CD14-positive monocyte (primary cell): ENCODE measurements at regions not wholly inside any gene's neighbourhood (a gene's known extent, or its start where the extent isn't known, plus 50 kb on each side); places are given as distances from the start of the nearest gene placed in this dataset.

Experiments
- DNase-seq, 3 donors: peaks; one replicate each; pipeline ENCODE4 v3.0.0-alpha.2; 2011 to 2022
- H2AFZ ChIP-seq: 2 replicates; pipeline ENCODE4 v1.6.0; 2012; ENCODE audit warnings: mild to moderate bottlenecking, low read depth, low read length, inconsistent platforms; ENCODE audit not compliant: insufficient read depth, poor library complexity, severe bottlenecking
- H3K27ac ChIP-seq, 2 donors: 1 replicate in 1 of 2; 2 replicates in 1 of 2; pipeline ENCODE4 v1.5.1; 2012 to 2013; ENCODE audit warnings: low read length in 2 of 2, control low read depth in 1 of 2, inconsistent platforms in 1 of 2, low read depth in 1 of 2, mild to moderate bottlenecking in 1 of 2
- H3K27me3 ChIP-seq, 2 donors: one replicate each; pipeline versions ENCODE4 v1.6.0 to v1.6.1; 2011 to 2013; ENCODE audit warnings: low read length in 2 of 2; ENCODE audit not compliant: control insufficient read depth in 2 of 2, insufficient read depth in 2 of 2
- H3K36me3 ChIP-seq, 2 donors: replicated peaks in 1 of 2; 1 replicate in 1 of 2; 2 replicates in 1 of 2; pipeline versions ENCODE4 v1.5.1 to v1.6.1; 2012 to 2013; ENCODE audit warnings: low read length in 2 of 2, control low read depth in 1 of 2, inconsistent platforms in 1 of 2, mild to moderate bottlenecking in 1 of 2; ENCODE audit not compliant: insufficient read depth in 2 of 2, control insufficient read depth in 1 of 2
- H3K4me1 ChIP-seq, 2 donors: 1 replicate in 1 of 2; 2 replicates in 1 of 2; pipeline versions ENCODE4 v1.5.1 to v1.6.1; 2012 to 2013; ENCODE audit warnings: low read length in 2 of 2, control low read depth in 1 of 2, inconsistent platforms in 1 of 2, mild to moderate bottlenecking in 1 of 2, moderate library complexity in 1 of 2; ENCODE audit not compliant: insufficient read depth in 2 of 2, control insufficient read depth in 1 of 2
- H3K4me2 ChIP-seq: replicated peaks from 2 replicates; pipeline ENCODE3; 2012; ENCODE audit warnings: low read length, moderate library complexity, mild to moderate bottlenecking; ENCODE audit not compliant: poor library complexity, severe bottlenecking; ENCODE audit errors: extremely low read depth
- H3K4me3 ChIP-seq, 3 experiments: fragments of 200-600 bp in 1 of 3; sonication (generic) in 1 of 3; replicated peaks in 1 of 3; 1 replicate in 2 of 3; 2 replicates in 1 of 3; pipeline ENCODE4 v1.5.1; 2011 to 2013; ENCODE audit warnings: low read length in 3 of 3, mild to moderate bottlenecking in 3 of 3, control low read depth in 2 of 3, low read depth in 2 of 3, inconsistent platforms in 1 of 3, moderate library complexity in 1 of 3
- H3K79me2 ChIP-seq: 2 replicates; pipeline ENCODE4 v1.6.0; 2012; ENCODE audit warnings: mild to moderate bottlenecking, control low read depth, inconsistent platforms, low read length, moderate library complexity; ENCODE audit not compliant: insufficient read depth
- H3K9ac ChIP-seq: 2 replicates; pipeline ENCODE4 v1.6.0; 2017; ENCODE audit warnings: low read length, mild to moderate bottlenecking; ENCODE audit not compliant: insufficient read depth, poor library complexity, severe bottlenecking
- H3K9me3 ChIP-seq, 2 donors: replicated peaks in 1 of 2; 1 replicate in 1 of 2; 2 replicates in 1 of 2; pipeline versions ENCODE4 v1.5.1 to v1.6.1; 2012 to 2013; ENCODE audit warnings: low read length in 2 of 2, control low read depth in 1 of 2; ENCODE audit not compliant: control insufficient read depth in 1 of 2, insufficient read depth in 1 of 2
- H4K20me1 ChIP-seq: 2 replicates; pipeline ENCODE4 v1.6.0; 2012; ENCODE audit warnings: mild to moderate bottlenecking, low read length, control low read depth, moderate library complexity; ENCODE audit not compliant: insufficient read depth
- H3K27ac Mint-ChIP-seq, 7 donors: one replicate each; pipeline ENCODE4 v1.8.0; 2020; ENCODE audit warnings: mild to moderate bottlenecking in 7 of 7, mixed read lengths in 7 of 7, moderate library complexity in 6 of 7, inconsistent platforms in 2 of 7
- H3K27me3 Mint-ChIP-seq, 3 donors: one replicate each; pipeline ENCODE4 v1.8.0; 2021 to 2022; ENCODE audit warnings: low read depth in 3 of 3, mild to moderate bottlenecking in 3 of 3, mixed read lengths in 3 of 3, moderate library complexity in 3 of 3, inconsistent platforms in 1 of 3
- H3K36me3 Mint-ChIP-seq, 2 donors: one replicate each; pipeline ENCODE4 v1.8.0; 2020; ENCODE audit warnings: mixed read lengths in 2 of 2, inconsistent platforms in 1 of 2, mild to moderate bottlenecking in 1 of 2
- H3K4me1 Mint-ChIP-seq: one replicate; pipeline ENCODE4 v1.8.0; 2020; ENCODE audit warnings: mild to moderate bottlenecking, mixed read lengths
- H3K4me3 Mint-ChIP-seq, 2 donors: one replicate each; pipeline ENCODE4 v1.8.0; 2020; ENCODE audit warnings: mild to moderate bottlenecking in 2 of 2, mixed read lengths in 2 of 2, moderate library complexity in 1 of 2
- H3K9me3 Mint-ChIP-seq, 7 donors: one replicate each; pipeline ENCODE4 v1.8.0; 2020 to 2022; ENCODE audit warnings: mixed read lengths in 7 of 7, mild to moderate bottlenecking in 6 of 7, moderate library complexity in 6 of 7, inconsistent platforms in 2 of 7
- WGBS: methylation state at CpG from one replicate; pipeline ENCODE4 v1.1.5; 2013; ENCODE audit warnings: missing lambda C conversion rate; ENCODE audit not compliant: insufficient coverage; 5-methylcytosine and 5-hydroxymethylcytosine counted together
- intact Hi-C, 2 donors: fragments of 100-400 bp; cut with micrococcal nuclease; formaldehyde crosslinking; loops; one replicate each; pipeline versions ENCODE4 v1.15.0 to v1.15.1; 2023
- TF ChIP-seq, protein P1 (sequence below): fragments of 200-600 bp; IDR thresholded peaks from one replicate; pipeline ENCODE4 v1.8.0; 2022; ENCODE audit warnings: antibody characterized with exemption, mild to moderate bottlenecking

DNA sequence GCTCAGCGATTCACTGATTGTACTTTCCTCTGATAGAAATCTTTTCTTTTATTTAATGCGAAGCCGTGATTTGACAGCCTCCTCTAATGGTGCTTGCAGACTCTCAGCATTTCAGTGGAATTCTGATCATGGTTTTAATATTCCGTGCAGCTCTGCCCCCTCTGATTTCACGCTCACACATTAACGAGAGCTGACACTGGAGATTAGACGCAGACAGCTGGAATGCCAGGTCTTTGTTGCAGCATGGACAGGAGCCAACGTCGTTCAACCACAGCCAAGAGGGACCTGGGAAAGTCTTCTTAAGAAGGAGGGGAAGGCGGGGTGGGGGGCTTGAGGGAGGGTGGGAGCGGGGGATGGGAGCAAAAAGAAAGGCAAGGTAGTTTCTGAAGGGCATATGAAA, 186.4 kb downstream of the BLID start:
- no peaks in the 10 kb centered on the region for H3K79me2 ChIP-seq
- intact Hi-C loops, result no loop called here
- no peak overlapping the region for H3K9ac ChIP-seq
- no peak overlapping the region for H3K27ac ChIP-seq
- Mint-ChIP-seq H3K27me3 (peaks cover 10 to 13% (median 11%) of the 10 kb centered on the region in 3 donors), H3K4me1 (peaks cover 2% of the 10 kb centered on the region), H3K9me3 (no peaks in the 10 kb centered on the region), H3K4me3 (no peak overlapping the region), H3K36me3 (no peaks in the 10 kb centered on the region), H3K27ac (no peak overlapping the region)
- no peaks in the 10 kb centered on the region for H3K36me3 ChIP-seq
- no peaks in the 10 kb centered on the region for H4K20me1 ChIP-seq
- peak overlapping the region in 2 of 3 experiments; percentile 74 to 77 for H3K4me3 ChIP-seq
- no peaks in the 10 kb centered on the region for H3K9me3 ChIP-seq
- no peak overlapping the region for H2AFZ ChIP-seq
- TF ChIP-seq, protein P1, sequence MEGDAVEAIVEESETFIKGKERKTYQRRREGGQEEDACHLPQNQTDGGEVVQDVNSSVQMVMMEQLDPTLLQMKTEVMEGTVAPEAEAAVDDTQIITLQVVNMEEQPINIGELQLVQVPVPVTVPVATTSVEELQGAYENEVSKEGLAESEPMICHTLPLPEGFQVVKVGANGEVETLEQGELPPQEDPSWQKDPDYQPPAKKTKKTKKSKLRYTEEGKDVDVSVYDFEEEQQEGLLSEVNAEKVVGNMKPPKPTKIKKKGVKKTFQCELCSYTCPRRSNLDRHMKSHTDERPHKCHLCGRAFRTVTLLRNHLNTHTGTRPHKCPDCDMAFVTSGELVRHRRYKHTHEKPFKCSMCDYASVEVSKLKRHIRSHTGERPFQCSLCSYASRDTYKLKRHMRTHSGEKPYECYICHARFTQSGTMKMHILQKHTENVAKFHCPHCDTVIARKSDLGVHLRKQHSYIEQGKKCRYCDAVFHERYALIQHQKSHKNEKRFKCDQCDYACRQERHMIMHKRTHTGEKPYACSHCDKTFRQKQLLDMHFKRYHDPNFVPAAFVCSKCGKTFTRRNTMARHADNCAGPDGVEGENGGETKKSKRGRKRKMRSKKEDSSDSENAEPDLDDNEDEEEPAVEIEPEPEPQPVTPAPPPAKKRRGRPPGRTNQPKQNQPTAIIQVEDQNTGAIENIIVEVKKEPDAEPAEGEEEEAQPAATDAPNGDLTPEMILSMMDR, result no peak
- no peak for DNase-seq
- peaks cover 13 to 14% of the 10 kb centered on the region in 2 donors for H3K4me1 ChIP-seq
- peak overlapping the region; percentile 76 for H3K4me2 ChIP-seq
- peaks cover 22% of the 10 kb centered on the region in 2 donors for H3K27me3 ChIP-seq
- whole genome bisulfite sequencing, result 11% methylated on average over 6 of the region's 11 CpGs

DNA sequence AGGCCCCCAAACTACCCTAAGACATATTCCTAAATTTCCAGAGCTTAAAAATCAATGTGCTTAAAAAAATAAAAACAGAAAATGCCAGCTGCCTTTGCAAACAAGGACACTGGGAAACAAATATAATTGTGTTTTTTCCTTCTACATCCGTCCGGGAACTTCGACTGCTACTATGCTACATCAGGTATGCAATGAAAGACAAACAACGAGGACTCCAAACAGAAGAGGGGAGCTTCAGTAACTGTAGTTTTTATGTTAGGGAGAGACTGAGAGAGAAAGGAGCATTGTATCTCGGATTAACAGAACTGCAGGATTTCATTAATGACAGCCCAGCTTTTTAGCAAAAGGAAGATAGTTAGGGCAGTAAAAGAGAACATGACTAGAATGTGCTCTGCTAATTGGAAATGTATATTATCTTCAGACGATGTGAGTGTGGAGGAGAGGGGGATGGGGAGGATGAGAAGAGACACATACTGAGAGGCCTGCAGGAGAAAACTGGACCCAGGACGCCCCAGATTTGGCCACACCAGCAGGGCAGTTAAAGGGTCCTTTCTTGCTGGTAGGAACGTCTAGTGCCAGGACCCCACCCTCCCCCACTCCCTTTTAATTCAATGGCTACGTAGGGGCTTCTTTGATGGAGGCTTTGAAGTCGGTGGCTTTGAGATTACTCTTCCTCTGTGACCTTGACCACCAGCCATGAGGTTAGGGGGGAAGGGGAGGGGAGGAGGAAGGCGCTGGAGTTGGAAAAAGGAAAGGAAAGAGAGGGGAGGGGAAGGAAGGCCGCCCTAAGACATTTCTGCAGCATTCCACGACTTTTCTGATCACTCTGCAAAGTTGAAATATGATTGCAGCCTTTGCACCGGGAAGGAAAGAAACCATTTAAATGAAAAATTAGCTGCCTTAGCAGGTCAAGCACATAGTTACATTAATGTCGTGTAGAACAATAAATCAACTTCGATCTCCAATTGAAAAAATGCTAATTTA, 187.1 kb downstream of the BLID start:
- Mint-ChIP-seq H3K36me3 (no peaks in the 10 kb centered on the region), H3K27ac (no peak overlapping the region), H3K9me3 (no peaks in the 10 kb centered on the region), H3K4me1 (peaks cover 1% of the 10 kb centered on the region), H3K27me3 (peaks cover 10 to 13% (median 12%) of the 10 kb centered on the region in 3 donors), H3K4me3 (no peak overlapping the region)
- H3K36me3 ChIP-seq, result no peaks in the 10 kb centered on the region
- DNase-seq, result no peak
- H3K9me3 ChIP-seq, result no peaks in the 10 kb centered on the region
- TF ChIP-seq, protein P1, result no peak
- H3K79me2 ChIP-seq, result no peaks in the 10 kb centered on the region
- peak overlapping the region in 1 of 3 experiments; percentile 74 for H3K4me3 ChIP-seq
- no peak overlapping the region for H3K9ac ChIP-seq
- 54% methylated on average over 11 of the region's 16 CpGs for WGBS
- intact Hi-C loops, result no loop called here
- H3K4me2 ChIP-seq, result peak overlapping the region; percentile 76
- H2AFZ ChIP-seq, result no peak overlapping the region
- peaks cover 22% of the 10 kb centered on the region in 2 donors for H3K27me3 ChIP-seq
- peaks cover 13 to 14% of the 10 kb centered on the region in 2 donors for H3K4me1 ChIP-seq
- no peak overlapping the region for H3K27ac ChIP-seq
- H4K20me1 ChIP-seq, result no peaks in the 10 kb centered on the region
